HG03025 (cell line): ENCODE measurements at regions not wholly inside any gene's neighbourhood (a gene's known extent, or its start where the extent isn't known, plus 50 kb on each side); places are given as distances from the start of the nearest gene placed in this dataset.
A peak's percentile ranks its signal among the peaks of the same experiment; 100 is the strongest.
"Not testable (repeated sequence)": the region's sequence is repeated elsewhere in the genome, so short reads cannot be mapped to it uniquely, and the experiment has no call there.

Experiments used
- ATAC-seq: cut with Tn5 transposase; IDR thresholded peaks from one replicate; pipeline ENCODE4 v1.9.1; 2021; ENCODE audit warnings: mild to moderate bottlenecking, moderate library complexity; ENCODE audit not compliant: unreplicated experiment, low FRiP score

GRCh38 chr4:105022811-105023667 is 123.6 kb upstream of the TET2 start:
- no peak for ATAC-seq

- ATAC-seq = no peak
Observed at GRCh38 chr4:105023668-105024055, 123.0 kb upstream of the TET2 start.

GRCh38 chr4:105025263-105026017 is 121.2 kb upstream of the TET2 start:
- no peak for ATAC-seq

GRCh38 chr4:105036991-105037390 is 109.7 kb upstream of the TET2 start:
- no peak for ATAC-seq

- no peak for ATAC-seq
Observed at GRCh38 chr4:105042451-105042850, 104.2 kb upstream of the TET2 start.

GRCh38 chr4:105050896-105051295 is 95.8 kb upstream of the TET2 start:
- no peak for ATAC-seq

- no peak for ATAC-seq
Observed at GRCh38 chr4:105057370-105058105, 89.1 kb upstream of the TET2 start.

- ATAC-seq = no peak
Observed at GRCh38 chr4:105058177-105058812, 88.4 kb upstream of the TET2 start.

GRCh38 chr4:105059337-105059736 is 87.3 kb upstream of the TET2 start:
- ATAC-seq = peak; percentile 28

GRCh38 chr4:105060628-105061027 is 86.0 kb upstream of the TET2 start:
- peak; percentile 86 for ATAC-seq

GRCh38 chr4:105061136-105061696 is 85.5 kb upstream of the TET2 start:
- ATAC-seq = peak; percentile 47

- ATAC-seq = no peak
Observed at GRCh38 chr4:105061731-105062130, 84.9 kb upstream of the TET2 start.

- no peak for ATAC-seq
Observed at GRCh38 chr4:105066401-105066800, 80.3 kb upstream of the TET2 start.

- no peak for ATAC-seq
Observed at GRCh38 chr4:105067431-105067830, 79.2 kb upstream of the TET2 start.

- ATAC-seq = no peak
Observed at GRCh38 chr4:105067946-105068345, 78.7 kb upstream of the TET2 start.

GRCh38 chr4:105068516-105068915 is 78.2 kb upstream of the TET2 start:
- no peak for ATAC-seq

GRCh38 chr4:105072095-105072494 is 74.6 kb upstream of the TET2 start:
- ATAC-seq = not testable (repeated sequence)

GRCh38 chr4:105074097-105074496 is 72.6 kb upstream of the TET2 start:
- no peak for ATAC-seq

GRCh38 chr4:105075045-105075444 is 71.6 kb upstream of the TET2 start:
- no peak for ATAC-seq
